HEK293 (cell line): ENCODE measurements at regions not wholly inside any gene's neighbourhood (a gene's known extent, or its start where the extent isn't known, plus 50 kb on each side); places are given as distances from the start of the nearest gene placed in this dataset.

ENCODE experiments used
- CTCF ChIA-PET: fragments of 350-600 bp; formaldehyde crosslinking; extraction: SDS; loops from one replicate; lab custom pipeline; 2021; ENCODE audit warnings: antibody characterized with exemption; lab: Yijun Ruan, JAX
- POLR2A ChIA-PET: fragments of 300-600 bp; formaldehyde crosslinking; extraction: SDS; loops from one replicate; lab custom pipeline; 2020; ENCODE audit warnings: antibody characterized with exemption, inconsistent platforms; lab: Yijun Ruan, JAX
- H3K27ac ChIP-seq: fragments of 200-500 bp; sonication (Bioruptor generic); 2 replicates; pipeline ENCODE4 v1.5.1; 2014; ENCODE audit warnings: low read depth, low read length, control low read depth, inconsistent platforms; ENCODE audit errors: extremely low read depth
- H3K36me3 ChIP-seq, 2 experiments: fragments of 200-500 bp in 1 of 2; sonication (Bioruptor generic) in 1 of 2; 1 replicate in 1 of 2; 2 replicates in 1 of 2; pipeline ENCODE4 v1.5.1; 2014 to 2017; ENCODE audit warnings: inconsistent platforms in 2 of 2, low read length in 2 of 2; ENCODE audit not compliant: control insufficient read depth in 2 of 2, insufficient read depth in 1 of 2
- H3K4me1 ChIP-seq: fragments of 200-500 bp; sonication (Bioruptor generic); 2 replicates; pipeline ENCODE4 v1.5.1; 2014; ENCODE audit warnings: mild to moderate bottlenecking, low read length, inconsistent platforms; ENCODE audit not compliant: control insufficient read depth, insufficient read depth
- H3K4me3 ChIP-seq: 2 replicates; pipeline ENCODE4 v1.5.1; 2011; ENCODE audit warnings: low read depth, mild to moderate bottlenecking, control low read depth, low read length, moderate library complexity
- H3K9me3 ChIP-seq: fragments of 200-500 bp; sonication (Bioruptor generic); 2 replicates; pipeline ENCODE4 v1.5.1; 2014; ENCODE audit warnings: low read depth, low read length, inconsistent platforms; ENCODE audit not compliant: control insufficient read depth, insufficient read depth
- GLI2 ChIP-seq: fragments of 450-650 bp; formaldehyde crosslinking; IDR thresholded peaks from 2 replicates; pipeline ENCODE4; 2017; ENCODE audit warnings: missing biosample characterization, missing genetic modification characterization, low read depth, borderline replicate concordance
- KLF1 ChIP-seq: fragments of 450-650 bp; formaldehyde crosslinking; IDR thresholded peaks from 2 replicates; pipeline ENCODE4 v1.5.1; 2016; ENCODE audit warnings: missing biosample characterization, missing genetic modification characterization
- KLF17 ChIP-seq: fragments of 450-650 bp; formaldehyde crosslinking; IDR thresholded peaks from 2 replicates; pipeline ENCODE4 v1.5.1; 2016; ENCODE audit warnings: missing biosample characterization, missing genetic modification characterization
- KLF8 ChIP-seq: fragments of 450-650 bp; formaldehyde crosslinking; IDR thresholded peaks from 2 replicates; pipeline ENCODE4 v1.5.1; 2016; ENCODE audit warnings: missing biosample characterization, missing genetic modification characterization
- PRDM4 ChIP-seq: fragments of 450-650 bp; formaldehyde crosslinking; IDR thresholded peaks from 2 replicates; pipeline ENCODE4 v1.5.1; 2017; ENCODE audit warnings: missing biosample characterization, missing genetic modification characterization
- YY1 ChIP-seq: fragments of 450-650 bp; formaldehyde crosslinking; IDR thresholded peaks from 2 replicates; pipeline ENCODE4 v1.5.1; 2018; ENCODE audit warnings: missing biosample characterization, missing genetic modification characterization
- ZBTB21 ChIP-seq: fragments of 450-650 bp; formaldehyde crosslinking; IDR thresholded peaks from 2 replicates; pipeline ENCODE4 v1.5.1; 2017; ENCODE audit warnings: missing biosample characterization, missing genetic modification characterization
- ZBTB49 ChIP-seq: fragments of 450-650 bp; formaldehyde crosslinking; IDR thresholded peaks from 2 replicates; pipeline ENCODE4 v1.5.1; 2016; ENCODE audit warnings: missing biosample characterization, missing genetic modification characterization, low read depth
- ZBTB7A ChIP-seq: fragments of 450-650 bp; formaldehyde crosslinking; IDR thresholded peaks from 2 replicates; pipeline ENCODE4 v1.5.1; 2016; ENCODE audit warnings: low read depth, missing biosample characterization, missing genetic modification characterization
- ZNF148 ChIP-seq: fragments of 450-650 bp; formaldehyde crosslinking; IDR thresholded peaks from 2 replicates; pipeline ENCODE4 v1.5.0; 2017; ENCODE audit warnings: missing biosample characterization, missing genetic modification characterization, borderline replicate concordance
- ZNF169 ChIP-seq: fragments of 450-650 bp; formaldehyde crosslinking; IDR thresholded peaks from 2 replicates; pipeline ENCODE4 v1.5.1; 2016; ENCODE audit warnings: missing biosample characterization, missing genetic modification characterization
- ZNF214 ChIP-seq: fragments of 450-650 bp; formaldehyde crosslinking; IDR thresholded peaks from 2 replicates; pipeline ENCODE4 v1.5.1; 2017; ENCODE audit warnings: missing biosample characterization, mild to moderate bottlenecking, missing genetic modification characterization, borderline replicate concordance
- ZNF223 ChIP-seq: fragments of 450-650 bp; formaldehyde crosslinking; IDR thresholded peaks from 2 replicates; pipeline ENCODE4 v1.5.1; 2016; ENCODE audit warnings: missing biosample characterization, missing genetic modification characterization
- ZNF274 ChIP-seq, 2 experiments: fragments of 200-500 bp in 1 of 2; fragments of 450-650 bp in 1 of 2; sonication (Bioruptor generic) in 1 of 2; formaldehyde crosslinking in 1 of 2; IDR thresholded peaks; 2 replicates each; pipeline versions ENCODE4 v1.5.1 to v1.6.1; 2014 to 2016; ENCODE audit warnings: borderline replicate concordance in 1 of 2, inconsistent platforms in 1 of 2, low read length in 1 of 2, missing biosample characterization in 1 of 2, missing genetic modification characterization in 1 of 2
- ZNF292 ChIP-seq: fragments of 450-650 bp; formaldehyde crosslinking; IDR thresholded peaks from 2 replicates; pipeline ENCODE4 v1.5.1; 2016; ENCODE audit warnings: low read depth, missing biosample characterization, missing genetic modification characterization, borderline replicate concordance
- ZNF423 ChIP-seq: fragments of 450-650 bp; formaldehyde crosslinking; IDR thresholded peaks from 2 replicates; pipeline ENCODE4 v1.5.1; 2016; ENCODE audit warnings: missing biosample characterization, missing genetic modification characterization
- ZNF473 ChIP-seq: fragments of 450-650 bp; formaldehyde crosslinking; IDR thresholded peaks from 2 replicates; pipeline ENCODE4 v1.5.1; 2017; ENCODE audit warnings: missing biosample characterization, missing genetic modification characterization
- ZNF513 ChIP-seq: fragments of 450-650 bp; IDR thresholded peaks from 2 replicates; pipeline ENCODE4 v1.5.1; 2018; ENCODE audit warnings: missing biosample characterization, missing genetic modification characterization
- ZNF530 ChIP-seq: fragments of 450-650 bp; formaldehyde crosslinking; IDR thresholded peaks from 2 replicates; pipeline ENCODE4 v1.5.1; 2016; ENCODE audit warnings: low read depth, missing biosample characterization, missing genetic modification characterization
- ZNF624 ChIP-seq: fragments of 450-650 bp; formaldehyde crosslinking; IDR thresholded peaks from 2 replicates; pipeline ENCODE4 v1.5.1; 2017; ENCODE audit warnings: missing biosample characterization, missing genetic modification characterization
- ZNF645 ChIP-seq: fragments of 450-650 bp; formaldehyde crosslinking; IDR thresholded peaks from 2 replicates; pipeline ENCODE4; 2016; ENCODE audit warnings: missing biosample characterization, missing genetic modification characterization
- ZNF658 ChIP-seq: fragments of 450-650 bp; formaldehyde crosslinking; IDR thresholded peaks from 2 replicates; pipeline ENCODE4; 2016; ENCODE audit warnings: missing biosample characterization, missing genetic modification characterization
- ZNF660 ChIP-seq: fragments of 450-650 bp; IDR thresholded peaks from 2 replicates; pipeline ENCODE4 v1.5.1; 2018; ENCODE audit warnings: missing biosample characterization, mild to moderate bottlenecking, missing genetic modification characterization
- ZNF677 ChIP-seq: fragments of 450-650 bp; IDR thresholded peaks from 2 replicates; pipeline ENCODE4 v1.5.0; 2018; ENCODE audit warnings: missing biosample characterization, mild to moderate bottlenecking, missing genetic modification characterization, moderate library complexity
- ZNF76 ChIP-seq: fragments of 450-650 bp; formaldehyde crosslinking; IDR thresholded peaks from 2 replicates; pipeline ENCODE4; 2016; ENCODE audit warnings: low read depth, missing biosample characterization, missing genetic modification characterization, borderline replicate concordance
- ZNF776 ChIP-seq: fragments of 450-650 bp; formaldehyde crosslinking; IDR thresholded peaks from 2 replicates; pipeline ENCODE4 v1.5.0; 2017; ENCODE audit warnings: missing biosample characterization, missing genetic modification characterization, borderline replicate concordance

GRCh38 chr13:23947893-23948292 is 50.6 kb upstream of the C1QTNF9B start:
- no peaks in the 10 kb centered on the region for H3K9me3 ChIP-seq
- TF ChIP-seq ZNF169 (no peak), ZNF513 (tag by site-specific recombination) (no peak), KLF8 (tag by site-specific recombination) (no peak), KLF1 (tag by site-specific recombination) (no peak), ZNF776 (no peak), ZNF148 (tag by site-specific recombination) (no peak), ZNF214 (tag by site-specific recombination) (no peak), ZBTB7A (tag by site-specific recombination) (no peak), ZNF423 (no peak), YY1 (tag by site-specific recombination) (no peak), ZNF274 (IDR thresholded peaks at IDR 0.05; ENCODE audit: low read length) (no peak), ZNF274 (tag by site-specific recombination; IDR thresholded peaks at IDR 0.05; ENCODE audit: borderline replicate concordance) (no peak), ZBTB21 (tag by site-specific recombination) (no peak), ZNF624 (tag by site-specific recombination) (no peak), ZNF530 (no peak), ZNF76 (tag by site-specific recombination) (no peak), KLF17 (no peak)
- TF ChIP-seq, all 188 proteins: peak for 0
- ChIA-PET POLR2A (no interaction called here), CTCF (interaction anchor here (0.9 to 1.4 kb wide), 2 partner anchors 12 to 28 kb away, joined by 3 to 4 read pairs; no protein-coding TSS in a partner anchor)
- no peak overlapping the region for H3K4me3 ChIP-seq
- no peak overlapping the region for H3K27ac ChIP-seq
- no peaks in the 10 kb centered on the region for H3K36me3 ChIP-seq
- no peaks in the 10 kb centered on the region for H3K4me1 ChIP-seq

- Histone ChIP-seq H3K36me3 (no peaks in the 10 kb centered on the region), H3K27ac (no peak overlapping the region), H3K9me3 (no peaks in the 10 kb centered on the region), H3K4me3 (no peak overlapping the region), H3K4me1 (no peaks in the 10 kb centered on the region)
- POLR2A ChIA-PET: no interaction called here
- CTCF ChIA-PET: no interaction called here
- TF ChIP-seq ZNF223 (no peak), ZNF292 (tag by site-specific recombination) (no peak), PRDM4 (no peak), ZNF660 (tag by site-specific recombination) (no peak), ZNF677 (no peak), ZBTB49 (no peak), ZNF645 (tag by site-specific recombination) (no peak), ZNF658 (no peak), GLI2 (tag by site-specific recombination) (no peak), ZNF473 (no peak)
Measured at GRCh38 chr13:23949200-23949599, 51.9 kb upstream of the C1QTNF9B start.
